SHP77 (cell line): ENCODE measurements at regions not wholly inside any gene's neighbourhood (a gene's known extent, or its start where the extent isn't known, plus 50 kb on each side); places are given as distances from the start of the nearest gene placed in this dataset.
"Not testable (repeated sequence)": the region's sequence is repeated elsewhere in the genome, so short reads cannot be mapped to it uniquely, and the experiment has no call there.

Experiments used
- DNase-seq, 2 experiments: peaks; one replicate each; lab custom pipeline; 2025; lab: John Stamatoyannopoulos, UW

GRCh38 chr7:142568435-142569097 is 180.7 kb upstream of the PRSS1 start:
- DNase-seq, result no peak

- DNase-seq, result no peak
These were observed 181.8 kb upstream of the PRSS1 start for GRCh38 chr7:142567201-142568075.

DNA sequence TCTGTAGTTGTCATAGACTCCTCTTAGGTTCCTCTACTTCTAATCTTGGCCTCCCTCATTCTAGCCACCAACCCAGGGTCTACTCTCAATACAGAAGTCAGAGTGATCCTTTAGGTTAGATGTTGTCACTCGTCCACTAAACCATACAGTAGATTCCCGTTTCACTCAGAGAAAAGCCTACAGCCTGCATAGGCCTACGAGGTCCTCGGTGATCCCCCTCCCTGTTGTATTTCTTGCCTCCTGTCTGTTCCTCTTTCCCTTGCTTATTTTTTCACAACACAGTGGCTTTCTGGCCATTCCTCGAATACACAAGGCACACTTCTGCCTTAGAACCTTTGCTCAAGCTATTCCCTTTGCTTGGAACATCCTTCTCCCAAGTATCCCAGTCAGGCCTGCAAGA is 183.0 kb upstream of the PRSS1 start:
- no peak for DNase-seq

DNA sequence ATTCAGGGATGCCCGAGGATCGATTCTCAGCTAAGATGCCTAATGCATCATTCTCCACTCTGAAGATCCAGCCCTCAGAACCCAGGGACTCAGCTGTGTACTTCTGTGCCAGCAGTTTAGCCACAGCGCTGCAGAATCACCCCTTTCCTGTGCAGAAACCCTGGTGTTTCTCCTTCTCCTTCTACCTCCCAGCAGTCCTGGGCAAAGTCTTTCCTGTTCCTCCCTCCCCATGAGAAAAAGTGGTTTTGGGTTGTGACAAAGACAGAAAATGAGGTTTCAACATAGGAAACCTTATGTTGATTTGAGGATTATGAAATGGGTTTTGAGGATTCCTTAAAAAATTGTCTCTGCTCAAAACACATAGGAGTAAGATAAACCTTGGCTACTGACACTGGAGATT is 185.1 kb upstream of the PRSS1 start:
- DNase-seq, result not testable (repeated sequence)

DNA sequence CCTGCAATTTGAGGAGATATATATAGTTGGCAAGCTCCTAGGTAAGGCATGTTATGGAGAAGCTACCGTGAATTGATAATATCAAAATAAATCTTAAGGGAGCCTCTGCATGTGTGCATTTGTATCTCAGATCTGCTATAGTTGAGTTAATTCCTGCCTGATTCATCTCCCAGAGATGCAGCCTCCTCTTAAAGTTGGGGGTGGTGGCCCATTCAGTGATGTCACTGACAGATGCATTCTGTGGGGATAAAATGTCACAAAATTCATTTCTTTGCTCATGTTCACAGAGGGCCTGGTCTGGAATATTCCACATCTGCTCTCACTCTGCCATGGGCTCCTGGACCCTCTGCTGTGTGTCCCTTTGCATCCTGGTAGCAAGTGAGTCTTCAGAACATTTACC is 185.8 kb upstream of the PRSS1 start:
- no peak for DNase-seq

GRCh38 chr7:142562688-142563087 is 186.6 kb upstream of the PRSS1 start:
- DNase-seq, result no peak

DNA sequence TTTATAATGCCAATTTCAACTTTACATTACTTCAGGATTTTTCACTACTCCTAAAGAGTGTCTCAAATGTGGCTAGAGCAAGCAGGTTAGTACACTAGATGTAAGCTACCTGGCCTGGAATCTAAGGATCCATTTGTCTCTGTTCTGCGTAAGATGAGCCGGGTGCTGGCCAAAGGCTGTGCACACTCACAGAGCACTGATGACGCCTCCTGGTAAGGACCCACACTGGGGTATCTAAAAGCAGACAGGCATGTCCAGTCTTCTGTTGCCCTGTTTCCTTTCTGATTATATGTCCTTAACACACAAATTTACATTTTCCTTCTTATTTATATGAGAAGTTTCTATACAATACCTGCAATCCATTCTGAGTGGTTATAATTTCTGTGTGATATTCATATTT is 187.9 kb upstream of the PRSS1 start:
- DNase-seq, result not testable (repeated sequence)

GRCh38 chr7:142560770-142561169 is 188.5 kb upstream of the PRSS1 start:
- DNase-seq, result not testable (repeated sequence)

DNA sequence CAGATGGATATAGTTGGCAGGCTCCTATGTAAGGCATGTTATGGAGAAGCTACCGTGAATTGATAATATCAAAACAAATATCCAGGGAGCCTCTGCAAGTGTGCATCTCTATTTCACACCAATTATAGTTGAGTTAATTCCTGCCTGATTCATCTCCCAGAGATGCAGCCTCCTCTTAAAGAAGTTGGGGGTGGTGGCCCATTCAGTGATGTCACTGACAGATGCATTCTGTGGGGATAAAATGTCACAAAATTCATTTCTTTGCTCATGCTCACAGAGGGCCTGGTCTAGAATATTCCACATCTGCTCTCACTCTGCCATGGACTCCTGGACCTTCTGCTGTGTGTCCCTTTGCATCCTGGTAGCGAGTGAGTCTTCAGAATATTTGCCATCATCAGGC is 189.1 kb upstream of the PRSS1 start:
- no peak for DNase-seq

DNA sequence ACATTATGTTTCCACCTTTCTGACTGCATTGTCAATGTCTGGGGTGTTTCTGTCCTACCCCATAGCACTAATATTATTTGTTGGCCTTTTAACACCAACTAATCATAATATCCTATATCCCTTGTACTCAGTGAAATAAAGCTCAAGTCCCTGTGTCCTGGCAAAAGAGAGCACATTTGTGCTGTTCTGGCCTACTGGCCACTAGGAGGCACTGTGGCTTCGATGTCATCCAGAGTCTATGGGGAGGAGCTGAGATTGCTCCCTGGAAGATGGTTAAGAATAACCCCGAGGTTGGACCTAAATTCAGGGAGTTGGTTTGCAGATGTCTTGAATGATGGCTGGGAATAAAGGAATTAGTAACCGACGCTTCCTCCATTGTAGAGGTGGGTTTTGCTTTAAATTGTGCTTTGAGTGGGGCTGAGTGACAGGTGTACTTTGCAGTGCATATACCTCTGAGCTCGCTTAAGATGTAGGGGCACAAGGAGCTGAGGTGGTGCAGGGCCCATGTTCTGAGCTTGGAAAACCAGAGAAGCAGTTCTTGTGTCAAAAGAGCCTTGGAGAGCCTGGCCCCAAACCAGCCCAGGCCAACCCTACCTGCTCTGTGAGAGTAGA is 191.2 kb upstream of the PRSS1 start:
- peak in 1 of 2 experiments; percentile 15 for DNase-seq

GRCh38 chr7:142556740-142557139 is 192.5 kb upstream of the PRSS1 start:
- DNase-seq, result no peak

DNA sequence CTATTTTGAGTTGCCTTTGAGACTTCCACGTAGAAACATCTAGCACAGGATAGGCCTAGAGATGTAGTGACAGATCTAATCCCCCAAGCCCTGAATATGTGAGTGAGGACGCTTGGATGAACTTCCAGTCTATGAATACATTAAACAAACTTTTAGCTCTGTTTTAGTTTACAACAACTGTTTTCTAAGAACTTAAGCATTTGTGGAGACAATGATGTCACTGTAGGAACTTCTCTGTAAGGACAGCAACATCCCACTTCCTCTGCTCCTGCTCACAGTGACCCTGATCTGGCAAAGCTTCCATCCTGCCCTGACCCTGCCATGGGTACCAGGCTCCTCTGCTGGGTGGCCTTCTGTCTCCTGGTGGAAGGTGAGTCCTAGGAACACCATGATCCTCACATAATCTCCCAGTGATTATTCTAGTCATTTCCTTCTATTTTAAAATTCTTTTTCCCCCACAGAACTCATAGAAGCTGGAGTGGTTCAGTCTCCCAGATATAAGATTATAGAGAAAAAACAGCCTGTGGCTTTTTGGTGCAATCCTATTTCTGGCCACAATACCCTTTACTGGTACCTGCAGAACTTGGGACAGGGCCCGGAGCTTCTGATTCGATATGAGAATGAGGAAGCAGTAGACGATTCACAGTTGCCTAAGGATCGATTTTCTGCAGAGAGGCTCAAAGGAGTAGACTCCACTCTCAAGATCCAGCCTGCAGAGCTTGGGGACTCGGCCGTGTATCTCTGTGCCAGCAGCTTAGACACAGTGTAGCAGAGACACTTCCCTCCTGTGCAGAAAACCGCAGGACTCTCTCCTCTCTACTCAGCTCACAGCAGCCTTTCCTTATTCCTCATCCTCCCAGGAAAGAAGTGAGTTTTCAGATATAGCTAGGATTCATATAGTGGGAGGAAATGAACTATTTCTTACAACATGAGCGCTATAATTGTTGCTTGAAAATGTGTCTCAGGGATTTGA is 194.4 kb upstream of the PRSS1 start:
- no peak for DNase-seq

- DNase-seq, result no peak
These were observed 196.1 kb upstream of the PRSS1 start for GRCh38 chr7:142553216-142553615.

DNA sequence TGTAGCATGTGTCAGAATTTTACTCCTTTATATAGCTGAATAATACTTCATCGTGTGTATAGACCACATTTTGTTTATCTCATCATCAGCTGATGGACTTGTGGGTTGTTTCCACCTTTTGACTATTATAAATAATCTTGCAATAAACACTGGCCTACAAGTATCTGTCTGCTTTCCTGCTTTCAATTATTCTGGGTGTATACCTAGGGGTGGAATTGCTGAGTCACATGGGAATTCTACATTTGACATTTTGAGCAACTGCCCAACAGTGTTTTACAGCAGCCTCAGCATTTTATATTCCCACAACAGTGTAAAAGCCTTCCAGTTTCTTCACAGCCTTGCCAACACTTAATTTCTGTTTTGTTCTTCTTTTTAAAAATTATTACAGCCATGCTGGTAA is 200.3 kb upstream of the PRSS1 start:
- no peak for DNase-seq

GRCh38 chr7:142546452-142546851 is 202.8 kb upstream of the PRSS1 start:
- no peak for DNase-seq

GRCh38 chr7:142542942-142543341 is 206.3 kb upstream of the PRSS1 start:
- DNase-seq, result no peak

- no peak for DNase-seq
These were observed 207.2 kb upstream of the PRSS1 start for GRCh38 chr7:142542105-142542504.

- DNase-seq, result no peak
These were observed 208.9 kb upstream of the PRSS1 start for GRCh38 chr7:142540371-142540770.

DNA sequence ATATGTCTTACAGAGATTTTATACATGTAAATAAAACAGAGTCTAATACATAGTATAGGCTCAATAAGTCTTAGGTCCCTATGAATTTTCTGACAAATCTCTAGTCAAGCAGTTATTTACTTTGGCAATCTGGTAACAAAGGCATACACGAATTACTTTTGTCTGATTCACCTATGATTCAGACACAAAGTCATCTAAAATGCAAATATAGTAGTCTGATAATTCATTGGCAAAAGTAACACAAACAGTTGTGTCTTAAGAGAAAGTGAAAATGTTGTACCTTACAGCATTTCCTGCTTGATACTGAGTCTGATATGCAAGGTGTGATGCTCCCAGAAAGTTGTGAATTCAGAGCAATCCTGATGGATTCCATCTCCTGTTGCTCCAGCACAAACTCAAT is 209.4 kb upstream of the PRSS1 start:
- DNase-seq, result no peak

DNA sequence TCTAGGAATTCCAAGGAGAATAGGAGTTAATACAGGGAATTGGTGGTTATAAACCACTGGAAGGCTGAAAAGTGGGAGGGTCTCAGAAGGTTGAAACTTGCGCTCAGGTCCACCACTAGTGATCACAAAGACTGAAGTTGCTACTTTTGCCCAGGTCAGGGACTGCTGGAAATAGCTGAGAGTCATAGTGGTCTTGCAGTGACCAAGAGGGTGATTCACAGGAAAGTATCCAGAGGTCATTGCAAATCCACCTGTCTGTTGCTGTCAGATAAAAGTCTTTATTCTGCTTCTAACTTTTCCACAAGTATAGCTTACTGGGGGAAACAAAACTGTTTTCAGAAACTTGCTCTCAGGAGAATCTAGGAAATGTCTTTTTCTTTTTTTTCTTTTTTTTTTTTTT is 211.5 kb upstream of the PRSS1 start:
- no peak for DNase-seq

DNA sequence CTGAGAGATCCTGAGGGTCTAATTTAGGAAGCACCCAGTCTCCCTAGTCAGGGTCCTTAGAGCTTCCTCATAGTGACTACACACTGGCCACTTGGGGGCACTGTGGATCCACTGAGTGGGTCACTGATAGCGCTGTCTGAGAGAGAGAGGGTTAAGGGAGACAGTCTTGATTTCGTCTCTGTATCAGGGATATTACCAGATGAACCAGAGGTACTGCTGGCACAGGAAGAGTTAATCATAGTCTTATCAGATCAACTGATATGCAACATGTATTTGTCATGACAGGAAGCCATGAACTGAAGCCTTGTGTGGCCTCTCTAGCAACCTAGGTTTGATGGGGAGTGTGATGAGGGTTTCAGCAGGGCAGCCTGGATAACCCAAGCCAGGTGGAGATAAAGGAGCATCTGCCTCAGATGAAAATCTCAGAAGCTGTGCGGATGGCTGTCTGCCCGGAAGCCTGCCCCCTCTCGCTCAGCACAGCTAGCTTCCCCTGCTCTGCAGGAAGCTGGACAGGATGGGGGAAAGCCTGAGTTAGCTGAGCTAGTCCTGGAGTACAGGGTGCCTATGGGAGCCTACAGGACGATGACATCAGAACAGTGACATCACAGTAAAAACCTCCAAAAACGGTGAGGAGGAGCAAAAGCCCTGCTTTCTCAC is 214.0 kb upstream of the PRSS1 start:
- peak; percentile 35 to 50 for DNase-seq
